Lung (tissue), 11 donors: ENCODE measurements at regions not wholly inside any gene's neighbourhood (a gene's known extent, or its start where the extent isn't known, plus 50 kb on each side); places are given as distances from the start of the nearest gene placed in this dataset.
"Not testable (repeated sequence)": the region's sequence is repeated elsewhere in the genome, so short reads cannot be mapped to it uniquely, and the experiment has no call there.

Source experiments
- ATAC-seq: fragments of 200-7000 bp; cut with Tn5 transposase; one replicate; pipeline ENCODE4 v1.9.1; 2020; ENCODE audit warnings: moderate number of reproducible peaks; ENCODE audit not compliant: insufficient read depth, low FRiP score
- DNase-seq, 3 donors: peaks; one replicate each; pipeline ENCODE4 v3.0.0-alpha.2; 2013 to 2017
- H3K27ac ChIP-seq, 2 donors: one replicate each; pipeline ENCODE4 v1.5.1; 2013; ENCODE audit warnings: mild to moderate bottlenecking in 2 of 2, moderate library complexity in 2 of 2, control low read depth in 1 of 2, inconsistent platforms in 1 of 2, low read depth in 1 of 2, low read length in 1 of 2
- H3K27me3 ChIP-seq, 3 donors: one replicate each; pipeline ENCODE4 v1.5.1; 2013; ENCODE audit warnings: low read length in 2 of 3; ENCODE audit not compliant: control insufficient read depth in 3 of 3, insufficient read depth in 3 of 3
- H3K36me3 ChIP-seq, 4 donors: one replicate each; pipeline ENCODE4 v1.5.1; 2013; ENCODE audit warnings: low read length in 4 of 4, mild to moderate bottlenecking in 1 of 4, moderate library complexity in 1 of 4; ENCODE audit not compliant: control insufficient read depth in 4 of 4, insufficient read depth in 4 of 4
- H3K4me1 ChIP-seq, 5 donors: one replicate each; pipeline ENCODE4 v1.5.1; 2013; ENCODE audit warnings: low read length in 5 of 5, mild to moderate bottlenecking in 2 of 5, moderate library complexity in 1 of 5; ENCODE audit not compliant: control insufficient read depth in 5 of 5, insufficient read depth in 5 of 5
- H3K4me3 ChIP-seq: one replicate; pipeline ENCODE4 v1.5.1; 2013; ENCODE audit warnings: mild to moderate bottlenecking, control low read depth, moderate library complexity
- H3K9ac ChIP-seq, 2 donors: one replicate each; pipeline ENCODE4 v1.5.1; 2013; ENCODE audit warnings: low read length in 2 of 2, control low read depth in 1 of 2; ENCODE audit not compliant: insufficient read depth in 1 of 2
- H3K9me3 ChIP-seq, 4 donors: one replicate each; pipeline ENCODE4 v1.5.1; 2013; ENCODE audit warnings: low read length in 3 of 4, mild to moderate bottlenecking in 1 of 4, moderate library complexity in 1 of 4; ENCODE audit not compliant: control insufficient read depth in 4 of 4, insufficient read depth in 3 of 4
- WGBS, 2 donors: extraction: QIAGEN DNeasy Blood & Tissue Kit; methylation state at CpG; one replicate each; pipeline ENCODE4 v1.1.7; 2013; 5-methylcytosine and 5-hydroxymethylcytosine counted together
- TF ChIP-seq, protein P1 (sequence below): IDR thresholded peaks from 2 replicates; pipeline ENCODE4 v1.5.1; 2012; ENCODE audit warnings: mild to moderate bottlenecking; ENCODE audit errors: control extremely low read depth, extremely low read depth
- donor health status: control.
- donor health status: control.
- donor health status: Bipolar disorder and iron deficiency.
- donor health status: healthy.
- donor health status: DM: yes; HTN: yes; CAD: no.

DNA sequence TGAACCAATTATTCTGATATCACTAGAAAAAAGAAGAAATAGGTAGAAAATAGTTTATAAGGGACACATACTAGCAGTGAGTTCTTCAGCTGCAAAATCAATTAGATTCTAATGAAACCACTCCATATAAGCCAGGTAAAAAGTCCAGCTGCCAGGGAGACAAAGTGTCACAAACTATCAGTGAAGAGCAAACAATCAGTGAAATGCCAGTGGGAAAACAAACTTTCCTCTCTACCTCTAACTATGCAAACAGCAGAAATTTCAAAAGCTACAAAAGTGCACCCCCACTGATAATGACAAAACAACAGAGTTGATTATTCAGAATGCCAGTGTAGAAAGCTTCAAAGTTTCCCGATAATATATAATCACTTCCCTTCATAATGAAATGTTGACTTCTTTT lies 637.2 kb upstream of the ITGA1 start:
- H3K9ac ChIP-seq: no peak overlapping the region

DNA sequence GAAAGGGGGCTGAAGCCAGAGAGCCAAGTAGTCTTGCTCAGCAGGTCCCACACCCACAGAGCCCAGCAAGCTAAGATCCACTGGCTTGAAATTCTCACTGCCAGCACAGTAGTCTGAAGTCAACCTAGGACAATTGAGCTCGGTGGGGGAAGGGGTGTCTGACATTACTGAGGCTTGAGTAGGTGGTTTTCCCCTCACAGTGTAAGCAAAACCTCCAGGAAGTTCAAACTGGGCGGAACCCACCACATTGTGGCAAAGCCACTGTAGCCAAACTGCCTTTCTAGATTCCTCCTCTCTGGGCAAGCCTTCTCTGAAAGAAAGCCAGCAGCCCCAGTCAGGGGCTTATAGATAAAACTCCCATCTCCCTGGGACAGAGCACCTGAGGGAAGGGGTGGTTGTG lies 630.9 kb upstream of the ITGA1 start:
- H3K9me3 ChIP-seq, H3K9ac ChIP-seq, H3K4me3 ChIP-seq, H3K27me3 ChIP-seq, DNase-seq, H3K27ac ChIP-seq, ATAC-seq, H3K4me1 ChIP-seq, H3K36me3 ChIP-seq: not testable (repeated sequence)
- WGBS, 2 donors: 56 to 67% methylated on average over 2 of the region's 2 CpGs

More for the DNA sequence above, 637.2 kb upstream of the ITGA1 start:
- Histone ChIP-seq H3K36me3 (no peaks in the 10 kb centered on the region), H3K27ac (no peak overlapping the region), H3K9me3 (no peaks in the 10 kb centered on the region), H3K4me1 (no peaks in the 10 kb centered on the region), H3K4me3 (no peak overlapping the region), H3K27me3 (no peaks in the 10 kb centered on the region)
- TF ChIP-seq, protein P1, sequence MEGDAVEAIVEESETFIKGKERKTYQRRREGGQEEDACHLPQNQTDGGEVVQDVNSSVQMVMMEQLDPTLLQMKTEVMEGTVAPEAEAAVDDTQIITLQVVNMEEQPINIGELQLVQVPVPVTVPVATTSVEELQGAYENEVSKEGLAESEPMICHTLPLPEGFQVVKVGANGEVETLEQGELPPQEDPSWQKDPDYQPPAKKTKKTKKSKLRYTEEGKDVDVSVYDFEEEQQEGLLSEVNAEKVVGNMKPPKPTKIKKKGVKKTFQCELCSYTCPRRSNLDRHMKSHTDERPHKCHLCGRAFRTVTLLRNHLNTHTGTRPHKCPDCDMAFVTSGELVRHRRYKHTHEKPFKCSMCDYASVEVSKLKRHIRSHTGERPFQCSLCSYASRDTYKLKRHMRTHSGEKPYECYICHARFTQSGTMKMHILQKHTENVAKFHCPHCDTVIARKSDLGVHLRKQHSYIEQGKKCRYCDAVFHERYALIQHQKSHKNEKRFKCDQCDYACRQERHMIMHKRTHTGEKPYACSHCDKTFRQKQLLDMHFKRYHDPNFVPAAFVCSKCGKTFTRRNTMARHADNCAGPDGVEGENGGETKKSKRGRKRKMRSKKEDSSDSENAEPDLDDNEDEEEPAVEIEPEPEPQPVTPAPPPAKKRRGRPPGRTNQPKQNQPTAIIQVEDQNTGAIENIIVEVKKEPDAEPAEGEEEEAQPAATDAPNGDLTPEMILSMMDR: no peak
- ATAC-seq (no peak), DNase-seq (no peak)
- 45 to 66% methylated on average over 1 of the region's 1 CpG for WGBS, 2 donors

DNA sequence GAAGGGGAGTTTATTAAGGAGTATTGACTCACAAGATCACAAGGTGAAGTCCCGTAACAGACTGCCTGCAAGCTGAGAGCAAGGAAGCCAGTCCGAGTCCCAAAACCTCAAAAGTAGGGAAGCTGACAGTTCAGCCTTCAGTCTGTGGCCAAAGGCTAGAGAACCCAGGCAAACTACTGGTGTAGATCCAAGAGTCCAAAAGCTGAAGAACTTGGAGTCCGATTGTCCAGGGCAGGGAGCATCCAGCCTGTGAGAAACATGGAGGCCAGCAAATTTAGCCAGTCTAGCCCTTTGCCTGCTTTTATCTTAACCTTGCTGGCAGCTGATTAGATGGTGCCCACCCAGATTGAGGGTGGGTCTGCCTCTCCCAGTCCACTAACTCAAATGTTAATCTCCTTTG lies 621.9 kb upstream of the ITGA1 start:
- not testable (repeated sequence) for H3K4me3 ChIP-seq, H3K36me3 ChIP-seq, DNase-seq, H3K9me3 ChIP-seq, H3K4me1 ChIP-seq, H3K27ac ChIP-seq, ATAC-seq, H3K9ac ChIP-seq, H3K27me3 ChIP-seq
- WGBS, 2 donors: 88 to 92% methylated on average over 3 of the region's 3 CpGs

DNA sequence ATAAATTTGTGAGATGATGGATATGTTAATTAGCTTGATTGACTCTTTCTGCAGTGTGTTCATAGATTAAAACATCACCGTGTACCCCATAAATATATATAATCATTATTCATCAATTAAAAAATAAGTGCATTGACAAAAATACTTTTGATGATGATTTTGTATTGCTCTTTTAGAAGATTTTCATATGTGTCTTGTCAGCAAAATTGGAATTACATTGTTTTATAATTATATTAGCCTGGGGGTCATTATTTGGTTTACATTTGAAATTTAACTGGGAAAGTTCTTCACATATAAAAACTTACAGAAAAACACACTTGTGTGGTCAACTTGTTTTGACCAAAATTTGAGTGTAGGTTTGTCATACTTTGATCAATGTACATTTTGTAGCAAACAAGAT lies 614.6 kb upstream of the ITGA1 start:
- no peaks in the 10 kb centered on the region for H3K27me3 ChIP-seq
- DNase-seq (no peak), ATAC-seq (no peak)
- 97 to 98% methylated on average over 1 of the region's 1 CpG for WGBS, 2 donors
- H3K27ac ChIP-seq: no peak overlapping the region
- no peaks in the 10 kb centered on the region for H3K4me1 ChIP-seq
- no peak overlapping the region for H3K4me3 ChIP-seq
- TF ChIP-seq, protein P1: no peak
- H3K36me3 ChIP-seq: no peaks in the 10 kb centered on the region
- no peak overlapping the region for H3K9ac ChIP-seq
- no peaks in the 10 kb centered on the region for H3K9me3 ChIP-seq

DNA sequence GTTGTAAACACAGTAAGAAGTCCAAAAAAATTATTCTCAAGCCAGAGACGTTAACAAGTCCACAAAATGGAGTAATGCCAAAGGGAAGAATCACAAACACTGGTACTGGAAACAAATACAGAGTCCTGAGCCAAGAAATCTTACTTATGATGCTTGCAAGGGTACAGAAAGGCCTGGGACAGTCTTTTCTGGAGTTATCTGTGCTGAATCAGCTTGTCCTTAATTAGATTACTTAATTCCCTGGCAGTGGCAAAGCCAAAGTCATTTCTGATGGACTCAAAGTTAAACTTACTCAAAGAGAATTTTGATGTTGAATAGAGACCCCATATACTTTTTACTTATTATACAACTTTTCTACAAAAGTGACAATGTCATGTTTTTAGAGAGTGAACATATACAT lies 610.5 kb upstream of the ITGA1 start:
- Histone ChIP-seq H3K4me3 (no peak overlapping the region), H3K36me3 (no peaks in the 10 kb centered on the region), H3K9me3 (no peaks in the 10 kb centered on the region), H3K27me3 (no peaks in the 10 kb centered on the region), H3K4me1 (no peaks in the 10 kb centered on the region), H3K9ac (no peak overlapping the region), H3K27ac (no peak overlapping the region)
- no peak for ATAC-seq
- DNase-seq: peak in 2 of 3 donors; percentile 24 to 29
- 36 to 50% methylated on average over 1 of the region's 1 CpG for WGBS, 2 donors
- TF ChIP-seq, protein P1: no peak
